ENCODE measurements at regions not wholly inside any gene's neighbourhood (a gene's known extent, or its start where the extent isn't known, plus 50 kb on each side); places are given as distances from the start of the nearest gene placed in this dataset.
A peak's percentile ranks its signal among the peaks of the same experiment; 100 is the strongest.

DNA sequence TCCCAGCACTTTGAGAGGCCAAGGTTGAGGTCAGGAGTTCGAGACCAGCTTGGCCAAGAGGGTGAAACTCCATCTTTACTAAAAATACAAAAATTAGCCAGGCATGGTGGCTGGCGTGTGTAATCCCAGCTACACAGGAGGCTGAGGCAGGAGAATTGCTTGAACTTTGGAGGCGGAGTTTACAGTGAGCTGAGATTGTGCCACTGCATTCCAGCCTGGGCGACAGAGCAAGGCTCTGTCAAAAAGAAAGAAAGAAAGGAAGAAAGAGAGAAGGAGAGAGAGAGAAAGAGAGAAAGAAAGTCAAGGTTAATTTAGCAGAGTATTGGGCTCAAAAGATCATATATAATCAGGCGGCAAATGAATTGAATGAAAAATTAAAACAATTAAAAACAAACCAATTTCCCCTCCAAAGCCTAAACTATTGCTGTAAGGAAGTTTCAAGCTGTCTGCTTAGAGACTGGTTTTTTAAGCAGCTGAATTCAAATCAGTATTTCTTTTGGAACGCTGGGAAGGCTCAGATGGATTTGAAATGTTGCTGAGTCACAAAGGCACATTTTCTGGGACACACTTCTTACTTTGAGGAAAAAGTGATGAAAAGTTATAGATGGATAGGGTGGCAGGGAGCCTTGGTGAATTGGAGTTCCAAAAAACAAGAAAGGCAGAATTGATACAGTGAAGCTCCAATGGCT lies 81.3 kb upstream of the BHLHE40 start:
- TF ChIP-seq CTCF (IDR thresholded peaks at IDR 0.05; ENCODE audit: low read depth, low read length), result no peak
- H3K4me3 ChIP-seq (replicated peaks in 1 of 2; ENCODE audit: low read depth in 2 of 2, low read length in 2 of 2), result no peak overlapping the region
- DNase-seq (ENCODE audit: low read depth in 2 of 2), result peak; percentile 22 to 39

DNA sequence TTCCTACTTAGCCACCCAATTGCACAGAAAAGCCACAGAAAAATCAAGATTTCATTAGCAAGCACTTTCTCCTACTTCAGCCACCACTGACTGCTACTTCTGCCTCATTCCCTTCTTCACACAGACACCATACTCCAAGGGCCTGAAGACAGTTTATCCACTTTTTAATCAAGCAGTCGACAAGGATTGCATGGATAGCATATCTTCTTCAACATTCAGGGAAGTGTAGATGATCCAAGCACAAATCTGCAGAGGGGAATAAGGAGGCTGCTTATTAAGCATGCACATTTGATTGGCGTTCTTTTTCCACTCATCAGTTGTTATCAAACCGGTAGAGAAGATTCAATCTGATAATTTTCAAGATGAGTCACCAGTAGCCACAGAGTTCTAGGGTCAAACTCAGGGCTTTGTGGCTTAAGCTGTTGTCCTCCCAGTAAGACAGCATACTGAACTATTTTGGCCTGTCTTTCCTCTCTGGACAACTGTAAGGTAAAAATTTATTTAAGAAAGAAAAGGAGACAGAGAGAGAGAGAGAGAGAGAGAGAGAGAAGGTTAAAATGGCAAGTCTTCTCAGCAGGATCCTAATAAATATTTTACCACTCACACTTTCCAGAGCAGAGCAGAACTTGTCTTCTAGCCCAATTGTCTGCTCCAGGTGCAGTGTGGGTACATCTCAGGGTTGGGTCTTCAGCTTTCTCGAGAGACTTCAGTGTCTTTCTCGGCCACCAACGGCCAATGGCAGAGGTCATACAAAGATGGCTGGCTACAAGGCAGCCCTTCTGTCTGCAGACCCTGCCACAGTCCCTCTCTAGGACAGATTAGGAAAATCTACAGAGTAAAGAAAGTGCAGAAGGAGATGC lies 80.6 kb upstream of the BHLHE40 start:
- no peak for TF ChIP-seq CTCF (IDR thresholded peaks at IDR 0.05; ENCODE audit: low read depth, low read length)
- H3K4me3 ChIP-seq (replicated peaks in 1 of 2; ENCODE audit: low read depth in 2 of 2, low read length in 2 of 2), result no peak overlapping the region
- peak in 1 of 2 donors; percentile 31 for DNase-seq (ENCODE audit: low read depth in 2 of 2)

DNA sequence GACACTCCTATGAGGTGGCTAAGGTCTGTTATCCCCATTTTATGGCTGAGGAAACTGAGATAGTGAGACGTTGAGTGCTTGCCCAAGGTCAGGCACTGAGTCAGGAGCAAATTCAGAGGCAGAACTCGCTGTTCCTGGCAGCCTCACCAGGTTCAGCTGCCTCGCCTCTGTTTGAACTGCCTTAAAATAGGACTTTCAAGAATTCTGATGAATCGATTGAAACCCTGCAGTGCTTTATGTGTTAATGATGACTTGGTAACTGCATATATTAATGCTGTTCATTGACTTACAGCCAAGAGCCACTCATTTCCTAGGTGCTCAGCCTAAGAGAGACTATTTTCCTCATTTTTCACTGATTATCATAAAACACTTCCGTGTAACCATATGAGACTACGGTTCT lies 79.5 kb upstream of the BHLHE40 start:
- no peak for DNase-seq (ENCODE audit: low read depth in 2 of 2)
- no peak for TF ChIP-seq CTCF (IDR thresholded peaks at IDR 0.05; ENCODE audit: low read depth, low read length)
- H3K4me3 ChIP-seq (replicated peaks in 1 of 2; ENCODE audit: low read depth in 2 of 2, low read length in 2 of 2), result no peak overlapping the region

DNA sequence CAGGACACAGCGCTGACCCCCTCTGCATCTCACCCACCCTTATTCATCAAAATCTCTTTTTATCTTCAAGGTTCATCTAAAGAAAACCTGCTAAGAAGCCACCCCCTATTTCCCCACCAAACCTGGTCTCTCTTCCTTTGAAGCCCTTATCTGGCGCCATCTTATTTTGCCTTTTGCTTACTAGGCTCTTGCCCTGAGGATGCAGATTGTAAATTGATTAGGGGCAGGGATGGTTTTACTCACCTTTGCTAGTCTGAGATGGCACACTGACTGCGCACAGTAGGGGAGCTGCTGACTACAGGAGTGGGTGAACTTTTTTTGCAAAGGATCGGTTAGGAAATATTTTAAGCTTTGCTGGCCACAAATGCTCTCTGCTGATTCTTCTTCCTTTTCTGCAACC lies 78.9 kb upstream of the BHLHE40 start:
- H3K4me3 ChIP-seq (replicated peaks in 1 of 2; ENCODE audit: low read depth in 2 of 2, low read length in 2 of 2), result no peak overlapping the region
- DNase-seq (ENCODE audit: low read depth in 2 of 2), result no peak
- no peak for TF ChIP-seq CTCF (IDR thresholded peaks at IDR 0.05; ENCODE audit: low read depth, low read length)

DNA sequence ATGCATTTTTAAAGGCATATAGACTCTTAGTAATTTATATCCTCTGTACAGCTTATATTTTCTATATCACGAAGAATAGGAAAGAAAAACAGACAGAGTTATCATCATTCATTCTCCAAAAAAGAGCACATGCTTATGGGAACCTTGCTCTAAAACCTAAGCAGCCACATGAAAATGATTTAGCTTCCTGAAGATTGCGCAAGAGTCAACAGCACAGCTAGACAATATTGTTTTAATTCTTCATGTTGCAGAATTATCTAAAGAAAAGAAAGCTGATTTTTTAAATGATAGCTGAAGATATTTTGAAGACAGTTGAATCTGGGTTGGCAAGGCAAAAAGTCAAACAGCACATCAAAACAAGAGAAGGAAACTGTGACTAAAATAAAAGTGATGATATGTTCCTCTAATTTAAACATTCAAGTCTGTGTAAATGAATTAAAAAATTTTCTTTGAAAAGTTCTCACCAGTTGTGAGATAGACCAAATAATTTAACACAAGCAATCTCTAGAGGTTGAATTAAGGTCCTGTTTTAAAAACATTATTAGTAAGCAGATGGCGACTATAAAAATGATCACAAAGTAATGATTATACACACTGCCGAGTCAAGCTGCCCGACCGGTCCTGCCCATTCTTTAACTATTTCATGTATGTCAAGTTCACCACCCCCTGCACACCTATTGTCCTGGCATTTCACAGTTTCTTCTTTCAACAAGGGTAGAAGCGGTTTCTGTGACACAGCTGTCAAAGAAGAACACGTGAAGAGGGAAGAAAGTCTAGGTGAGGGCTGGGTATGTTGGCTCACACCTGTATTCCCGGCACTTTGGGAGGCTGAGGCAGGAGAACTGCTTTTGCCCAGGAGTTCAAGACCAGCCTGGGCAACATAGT lies 74.2 kb upstream of the BHLHE40 start:
- no peak overlapping the region for H3K4me3 ChIP-seq (replicated peaks in 1 of 2; ENCODE audit: low read depth in 2 of 2, low read length in 2 of 2)
- DNase-seq (ENCODE audit: low read depth in 2 of 2), result peak; percentile 62 to 71
- no peak for TF ChIP-seq CTCF (IDR thresholded peaks at IDR 0.05; ENCODE audit: low read depth, low read length)

- no peak overlapping the region for H3K4me3 ChIP-seq (replicated peaks in 1 of 2; ENCODE audit: low read depth in 2 of 2, low read length in 2 of 2)
- no peak for TF ChIP-seq CTCF (IDR thresholded peaks at IDR 0.05; ENCODE audit: low read depth, low read length)
- DNase-seq (ENCODE audit: low read depth in 2 of 2), result peak; percentile 30 to 68
Observed at GRCh38 chr3:4906107-4906621, 73.1 kb upstream of the BHLHE40 start.
